Hepatocyte (in vitro differentiated cells): ENCODE measurements at regions not wholly inside any gene's neighbourhood (a gene's known extent, or its start where the extent isn't known, plus 50 kb on each side); places are given as distances from the start of the nearest gene placed in this dataset.

ENCODE experiments used
- DNase-seq: peaks from one replicate; pipeline ENCODE4 v3.0.0-alpha.2; 2016; ENCODE audit warnings: low spot score
- H2AFZ ChIP-seq: fragments of 200-600 bp; sonication (generic); 2 replicates; pipeline ENCODE4 v1.6.0; 2016; ENCODE audit warnings: antibody characterized with exemption, mild to moderate bottlenecking
- H3K27ac ChIP-seq: fragments of 200-600 bp; sonication (generic); 2 replicates; pipeline ENCODE4 v1.5.1; 2016; ENCODE audit warnings: mild to moderate bottlenecking
- H3K27me3 ChIP-seq: fragments of 200-600 bp; sonication (generic); 2 replicates; pipeline ENCODE4 v1.6.1; 2016
- H3K36me3 ChIP-seq: fragments of 200-600 bp; sonication (generic); replicated peaks from 2 replicates; pipeline ENCODE4 v1.5.1; 2016; ENCODE audit warnings: low read depth; ENCODE audit not compliant: insufficient read depth
- H3K4me1 ChIP-seq: fragments of 200-600 bp; sonication (generic); 2 replicates; pipeline ENCODE4 v1.5.1; 2016; ENCODE audit warnings: mild to moderate bottlenecking, moderate library complexity; ENCODE audit not compliant: insufficient read depth
- H3K4me2 ChIP-seq: fragments of 200-600 bp; sonication (generic); 2 replicates; pipeline ENCODE4 v1.6.0; 2016
- H3K4me3 ChIP-seq: fragments of 200-600 bp; sonication (generic); 2 replicates; pipeline ENCODE4 v1.5.1; 2016; ENCODE audit warnings: mild to moderate bottlenecking
- H3K79me2 ChIP-seq: fragments of 200-600 bp; sonication (generic); 2 replicates; pipeline ENCODE4 v1.6.0; 2017; ENCODE audit warnings: mild to moderate bottlenecking
- H3K9me2 ChIP-seq: fragments of 200-600 bp; sonication (generic); replicated peaks from 2 replicates; pipeline ENCODE4 v1.6.0; 2017; ENCODE audit warnings: mild to moderate bottlenecking; ENCODE audit not compliant: insufficient read depth
- H3K9me3 ChIP-seq: fragments of 200-600 bp; sonication (generic); 2 replicates; pipeline ENCODE4 v1.5.1; 2016; ENCODE audit warnings: low read depth, mild to moderate bottlenecking
- H4K20me1 ChIP-seq: fragments of 200-600 bp; sonication (generic); 2 replicates; pipeline ENCODE4 v1.6.0; 2016; ENCODE audit warnings: mild to moderate bottlenecking; ENCODE audit not compliant: insufficient read depth, poor library complexity, severe bottlenecking
- CTCF ChIP-seq: fragments of 200-600 bp; sonication (generic); IDR thresholded peaks from 2 replicates; pipeline ENCODE4 v1.5.1; 2016; ENCODE audit warnings: antibody characterized with exemption, mild to moderate bottlenecking; ENCODE audit not compliant: poor library complexity
- EZH2 ChIP-seq: fragments of 200-600 bp; sonication (generic); IDR thresholded peaks from 2 replicates; pipeline ENCODE4 v1.6.1; 2016; ENCODE audit warnings: antibody characterized with exemption, mild to moderate bottlenecking, borderline replicate concordance
- EZH2phosphoT487 ChIP-seq: fragments of 200-600 bp; sonication (generic); IDR thresholded peaks from one replicate; pipeline ENCODE4 v1.6.1; 2018; ENCODE audit warnings: antibody characterized with exemption, mild to moderate bottlenecking, low read depth, moderate library complexity; ENCODE audit not compliant: unreplicated experiment, severe bottlenecking
- WGBS: methylation state at CpG from one replicate; pipeline ENCODE4 v1.1.6; 2016; ENCODE audit warnings: low lambda C conversion rate; ENCODE audit errors: missing lambda C conversion rate; 5-methylcytosine and 5-hydroxymethylcytosine counted together

GRCh38 chr4:126087101-126087500 is 772.3 kb downstream of the FAT4 start:
- Histone ChIP-seq H3K4me3 (no peak overlapping the region), H3K4me1 (no peaks in the 10 kb centered on the region), H3K79me2 (no peaks in the 10 kb centered on the region), H3K9me3 (peaks cover 2% of the 10 kb centered on the region), H3K4me2 (no peak overlapping the region), H3K27ac (no peak overlapping the region), H3K36me3 (no peaks in the 10 kb centered on the region), H3K27me3 (no peaks in the 10 kb centered on the region), H3K9me2 (no peaks in the 10 kb centered on the region), H2AFZ (no peak overlapping the region), H4K20me1 (no peaks in the 10 kb centered on the region)
- DNase-seq, result no peak
- TF ChIP-seq CTCF, result no peak
- TF ChIP-seq EZH2, result no peak
- TF ChIP-seq EZH2phosphoT487, result no peak

GRCh38 chr4:126097155-126097799 is 782.5 kb downstream of the FAT4 start:
- Histone ChIP-seq H3K27ac (no peak overlapping the region), H3K79me2 (no peaks in the 10 kb centered on the region), H3K27me3 (no peaks in the 10 kb centered on the region), H3K36me3 (no peaks in the 10 kb centered on the region), H4K20me1 (no peaks in the 10 kb centered on the region), H2AFZ (no peak overlapping the region), H3K9me3 (no peaks in the 10 kb centered on the region), H3K4me1 (no peaks in the 10 kb centered on the region), H3K4me3 (no peak overlapping the region), H3K4me2 (no peak overlapping the region), H3K9me2 (no peaks in the 10 kb centered on the region)
- DNase-seq, result no peak
- TF ChIP-seq CTCF, result no peak
- no peak for TF ChIP-seq EZH2
- TF ChIP-seq EZH2phosphoT487, result no peak
- 62% methylated on average over 4 of the region's 4 CpGs for WGBS

- H2AFZ ChIP-seq, result no peak overlapping the region
- H3K36me3 ChIP-seq, result no peaks in the 10 kb centered on the region
- H3K27ac ChIP-seq, result no peak overlapping the region
- H3K9me2 ChIP-seq, result no peaks in the 10 kb centered on the region
- H3K27me3 ChIP-seq, result no peaks in the 10 kb centered on the region
- H3K4me1 ChIP-seq, result no peaks in the 10 kb centered on the region
- H3K4me3 ChIP-seq, result no peak overlapping the region
- WGBS, result 95% methylated on average over 8 of the region's 8 CpGs
- no peaks in the 10 kb centered on the region for H3K79me2 ChIP-seq
- H3K4me2 ChIP-seq, result no peak overlapping the region
- no peaks in the 10 kb centered on the region for H3K9me3 ChIP-seq
- no peak for TF ChIP-seq EZH2
- TF ChIP-seq EZH2phosphoT487, result no peak
- no peak for TF ChIP-seq CTCF
- DNase-seq, result no peak
- no peaks in the 10 kb centered on the region for H4K20me1 ChIP-seq
These were observed 791.9 kb downstream of the FAT4 start for GRCh38 chr4:126106658-126107057.

GRCh38 chr4:126109836-126110235 is 795.1 kb downstream of the FAT4 start:
- H3K4me2 ChIP-seq, result no peak overlapping the region
- no peak overlapping the region for H3K27ac ChIP-seq
- DNase-seq, result no peak
- no peak for TF ChIP-seq EZH2phosphoT487
- TF ChIP-seq CTCF, result no peak
- TF ChIP-seq EZH2, result no peak
- WGBS, result 91% methylated on average over 2 of the region's 2 CpGs
- no peaks in the 10 kb centered on the region for H4K20me1 ChIP-seq
- no peak overlapping the region for H3K4me3 ChIP-seq
- peaks cover 8% of the 10 kb centered on the region for H3K9me3 ChIP-seq
- no peak overlapping the region for H2AFZ ChIP-seq
- no peaks in the 10 kb centered on the region for H3K4me1 ChIP-seq
- no peaks in the 10 kb centered on the region for H3K27me3 ChIP-seq
- H3K9me2 ChIP-seq, result no peaks in the 10 kb centered on the region
- no peaks in the 10 kb centered on the region for H3K36me3 ChIP-seq
- no peaks in the 10 kb centered on the region for H3K79me2 ChIP-seq
